Liver (tissue), 8 donors: ENCODE measurements at regions not wholly inside any gene's neighbourhood (a gene's known extent, or its start where the extent isn't known, plus 50 kb on each side); places are given as distances from the start of the nearest gene placed in this dataset.

Experiments used
- DNase-seq: peaks from one replicate; pipeline ENCODE4 v3.0.0-alpha.2; 2017; ENCODE audit warnings: low spot score
- H3K27ac ChIP-seq, 2 donors: one replicate each; pipeline ENCODE4 v1.7.0; 2013; ENCODE audit warnings: inconsistent platforms in 2 of 2, low read length in 2 of 2, control low read depth in 1 of 2, low read depth in 1 of 2, mild to moderate bottlenecking in 1 of 2
- H3K27me3 ChIP-seq, 4 donors: one replicate each; pipeline versions ENCODE4 v1.6.1 to v1.7.0; 2013; ENCODE audit warnings: low read length in 3 of 4, inconsistent platforms in 1 of 4, mild to moderate bottlenecking in 1 of 4, moderate library complexity in 1 of 4; ENCODE audit not compliant: control insufficient read depth in 4 of 4, insufficient read depth in 4 of 4
- H3K36me3 ChIP-seq, 4 donors: one replicate each; pipeline versions ENCODE4 v1.6.1 to v1.7.0; 2013; ENCODE audit warnings: low read length in 3 of 4, mild to moderate bottlenecking in 3 of 4, low read depth in 1 of 4, moderate library complexity in 1 of 4; ENCODE audit not compliant: control insufficient read depth in 4 of 4, insufficient read depth in 3 of 4
- H3K4me1 ChIP-seq, 4 donors: one replicate each; pipeline versions ENCODE4 v1.6.1 to v1.7.0; 2013; ENCODE audit warnings: low read length in 3 of 4, mild to moderate bottlenecking in 3 of 4, moderate library complexity in 1 of 4; ENCODE audit not compliant: control insufficient read depth in 4 of 4, insufficient read depth in 4 of 4
- H3K4me3 ChIP-seq, 3 donors: one replicate each; pipeline versions ENCODE4 v1.6.1 to v1.7.0; 2013; ENCODE audit warnings: low read length in 3 of 3, control low read depth in 1 of 3, low read depth in 1 of 3, mild to moderate bottlenecking in 1 of 3
- H3K9ac ChIP-seq, 2 donors: one replicate each; pipeline ENCODE4 v1.7.0; 2013; ENCODE audit warnings: low read length in 2 of 2, mild to moderate bottlenecking in 2 of 2, moderate library complexity in 2 of 2, control low read depth in 1 of 2, low read depth in 1 of 2
- H3K9me3 ChIP-seq, 4 donors: one replicate each; pipeline versions ENCODE4 v1.6.1 to v1.7.0; 2013; ENCODE audit warnings: low read length in 3 of 4; ENCODE audit not compliant: control insufficient read depth in 4 of 4
- CTCF ChIP-seq: fragments of 150-350 bp; IDR thresholded peaks from 2 replicates; pipeline ENCODE4 v1.5.1; 2017; ENCODE audit warnings: improper control_type of control experiment, low read depth, low read length; ENCODE audit not compliant: missing input control
- EGR1 ChIP-seq, 2 donors: IDR thresholded peaks; 2 replicates each; pipeline ENCODE4 v1.6.1; 2016 to 2018; ENCODE audit warnings: antibody characterized with exemption in 2 of 2, low read depth in 2 of 2
- FOXA2 ChIP-seq: IDR thresholded peaks from 2 replicates; pipeline ENCODE4 v1.6.1; 2016; ENCODE audit warnings: antibody characterized with exemption
- HNF4G ChIP-seq: IDR thresholded peaks from 2 replicates; pipeline ENCODE4 v1.6.1; 2016; ENCODE audit warnings: antibody characterized with exemption
- MAX ChIP-seq: IDR thresholded peaks from 2 replicates; pipeline ENCODE4 v1.6.1; 2016; ENCODE audit warnings: antibody characterized with exemption
- NR2F2 ChIP-seq: IDR thresholded peaks from 2 replicates; pipeline ENCODE4 v1.6.1; 2016; ENCODE audit warnings: antibody characterized with exemption
- RAD21 ChIP-seq, 2 donors: IDR thresholded peaks; 2 replicates each; pipeline ENCODE4 v1.6.1; 2016; ENCODE audit warnings: antibody characterized with exemption in 2 of 2, mild to moderate bottlenecking in 2 of 2
- REST ChIP-seq: IDR thresholded peaks from 2 replicates; pipeline ENCODE4 v1.6.1; 2016; ENCODE audit warnings: antibody characterized with exemption, mild to moderate bottlenecking
- RXRA ChIP-seq, 2 donors: IDR thresholded peaks; 2 replicates each; pipeline ENCODE4 v1.6.1; 2017 to 2018; ENCODE audit warnings: antibody characterized with exemption in 2 of 2, mild to moderate bottlenecking in 1 of 2
- ZBTB33 ChIP-seq: IDR thresholded peaks from 2 replicates; pipeline ENCODE4 v1.6.1; 2016; ENCODE audit warnings: antibody characterized with exemption
- WGBS: extraction: QIAGEN DNeasy Blood & Tissue Kit; methylation state at CpG from one replicate; pipeline ENCODE4 v1.1.7; 2013; 5-methylcytosine and 5-hydroxymethylcytosine counted together
- donor health status: healthy.
- donor health status: healthy.
- donor health status: healthy.
- donor health status: healthy.
- donor health status: healthy.

GRCh38 chr5:99706160-99706559, 777.4 kb upstream of the CHD1 start:
- Histone ChIP-seq H3K36me3 (no peaks in the 10 kb centered on the region), H3K4me1 (no peaks in the 10 kb centered on the region), H3K4me3 (no peak overlapping the region), H3K27me3 (no peaks in the 10 kb centered on the region), H3K9me3 (no peaks in the 10 kb centered on the region), H3K27ac (no peak overlapping the region), H3K9ac (no peak overlapping the region)
- no peak for DNase-seq
- TF ChIP-seq EGR1 (IDR thresholded peaks at IDR 0.05; ENCODE audit: low read depth in 2 of 2) (no peak), REST (no peak), FOXA2 (no peak)
- 92% methylated on average over 8 of the region's 8 CpGs for WGBS

- WGBS: 85% methylated on average over 5 of the region's 5 CpGs
- no peak for DNase-seq
- H3K9me3 ChIP-seq: no peaks in the 10 kb centered on the region
These were observed 773.8 kb upstream of the CHD1 start for GRCh38 chr5:99702565-99702964.

GRCh38 chr5:99694884-99695283, 766.1 kb upstream of the CHD1 start:
- H3K4me3 ChIP-seq: no peak overlapping the region
- H3K27ac ChIP-seq: no peak overlapping the region
- no peak for TF ChIP-seq RXRA (IDR thresholded peaks at IDR 0.05)
- no peak for DNase-seq
- no peaks in the 10 kb centered on the region for H3K36me3 ChIP-seq
- no peaks in the 10 kb centered on the region for H3K27me3 ChIP-seq
- WGBS: 90% methylated on average over 10 of the region's 10 CpGs
- no peak overlapping the region for H3K9ac ChIP-seq
- H3K4me1 ChIP-seq: no peaks in the 10 kb centered on the region
- no peaks in the 10 kb centered on the region for H3K9me3 ChIP-seq

More at GRCh38 chr5:99702565-99702964, 773.8 kb upstream of the CHD1 start:
- no peak overlapping the region for H3K4me3 ChIP-seq
- no peak for TF ChIP-seq ZBTB33
- TF ChIP-seq NR2F2: no peak
- no peak for TF ChIP-seq HNF4G
- H3K27ac ChIP-seq: no peak overlapping the region
- H3K36me3 ChIP-seq: no peaks in the 10 kb centered on the region
- H3K9ac ChIP-seq: no peak overlapping the region
- no peaks in the 10 kb centered on the region for H3K4me1 ChIP-seq
- no peaks in the 10 kb centered on the region for H3K27me3 ChIP-seq

- 73% methylated on average over 7 of the region's 7 CpGs for WGBS
- H3K36me3 ChIP-seq: no peaks in the 10 kb centered on the region
- H3K4me1 ChIP-seq: no peaks in the 10 kb centered on the region
- no peak overlapping the region for H3K9ac ChIP-seq
- no peak for DNase-seq
- H3K27me3 ChIP-seq: no peaks in the 10 kb centered on the region
- H3K4me3 ChIP-seq: no peak overlapping the region
- no peak for TF ChIP-seq MAX
- TF ChIP-seq RAD21 (IDR thresholded peaks at IDR 0.05): no peak
- no peak for TF ChIP-seq CTCF
- no peak for TF ChIP-seq HNF4G
- H3K9me3 ChIP-seq: no peaks in the 10 kb centered on the region
- H3K27ac ChIP-seq: no peak overlapping the region
These were observed 757.7 kb upstream of the CHD1 start for GRCh38 chr5:99686538-99686937.
